Activated CD8-positive, alpha-beta T cell treated with anti-CD3 and anti-CD28 coated beads for 36 hours (primary cell): ENCODE measurements at regions not wholly inside any gene's neighbourhood (a gene's known extent, or its start where the extent isn't known, plus 50 kb on each side); places are given as distances from the start of the nearest gene placed in this dataset.

Experiments
- ATAC-seq: fragments of 200-7000 bp; cut with Tn5 transposase; one replicate; pipeline ENCODE4 v1.10.0; 2021; ENCODE audit warnings: mild to moderate bottlenecking, moderate library complexity
- CTCF ChIA-PET: fragments of 350-600 bp; sonication (Branson Sonifier 250); formaldehyde crosslinking; loops from one replicate; lab custom pipeline; 2021; ENCODE audit warnings: antibody characterized with exemption; lab: Charles Lee
- POLR2A ChIA-PET: fragments of 350-600 bp; sonication (Branson Sonifier 250); formaldehyde crosslinking; loops from one replicate; lab custom pipeline; 2021; ENCODE audit warnings: antibody characterized with exemption; lab: Charles Lee
- DNase-seq: peaks from one replicate; pipeline ENCODE4 v3.0.0-alpha.2; 2020
- H3K27ac Mint-ChIP-seq: one replicate; pipeline ENCODE4 v1.8.0; 2021; ENCODE audit warnings: mild to moderate bottlenecking, mixed read lengths
- H3K27me3 Mint-ChIP-seq: one replicate; pipeline ENCODE4 v1.8.0; 2021; ENCODE audit warnings: mixed read lengths
- H3K36me3 Mint-ChIP-seq: one replicate; pipeline ENCODE4 v1.8.0; 2021; ENCODE audit warnings: low read depth, mixed read lengths
- H3K4me1 Mint-ChIP-seq: one replicate; pipeline ENCODE4 v1.8.0; 2021; ENCODE audit warnings: low read depth, mixed read lengths
- H3K4me3 Mint-ChIP-seq: one replicate; pipeline ENCODE4 v1.8.0; 2021; ENCODE audit warnings: mild to moderate bottlenecking, moderate library complexity, mixed read lengths
- H3K9me3 Mint-ChIP-seq: one replicate; pipeline ENCODE4 v1.8.0; 2021; ENCODE audit warnings: mixed read lengths
- CTCF ChIP-seq: fragments of 200-600 bp; IDR thresholded peaks from one replicate; pipeline ENCODE4 v1.8.0; 2022; ENCODE audit warnings: antibody characterized with exemption, mild to moderate bottlenecking
- intact Hi-C: fragments of 100-400 bp; cut with micrococcal nuclease; formaldehyde crosslinking; loops from one replicate; pipeline ENCODE4 v1.10.0; 2022

- TF ChIP-seq CTCF = no peak
- Mint-ChIP-seq H3K9me3 (no peaks in the 10 kb centered on the region), H3K4me3 (no peak overlapping the region), H3K4me1 (no peaks in the 10 kb centered on the region), H3K36me3 (no peaks in the 10 kb centered on the region), H3K27me3 (peaks cover 3% of the 10 kb centered on the region), H3K27ac (no peak overlapping the region)
- intact Hi-C loops = no loop called here
- DNase-seq = no peak
- ATAC-seq = no peak
- CTCF ChIA-PET = interaction anchor here (0.6 kb wide), 1 partner anchor 34 kb away, joined by 3 read pairs; no protein-coding TSS in a partner anchor
- POLR2A ChIA-PET = no interaction called here
These were observed 259.0 kb downstream of the MEX3B start for GRCh38 chr15:81786776-81787175.

GRCh38 chr15:81785679-81786078 is 260.1 kb downstream of the MEX3B start:
- POLR2A ChIA-PET = interaction anchor here (0.8 kb wide), 1 partner anchor 24 kb away, joined by 3 read pairs; no protein-coding TSS in a partner anchor
- no peaks in the 10 kb centered on the region for H3K36me3 Mint-ChIP-seq
- no peaks in the 10 kb centered on the region for H3K9me3 Mint-ChIP-seq
- intact Hi-C loops = no loop called here
- peaks cover 3% of the 10 kb centered on the region for H3K27me3 Mint-ChIP-seq
- ATAC-seq (no peak), DNase-seq (no peak)
- no peak overlapping the region for H3K4me3 Mint-ChIP-seq
- CTCF ChIA-PET = no interaction called here
- TF ChIP-seq CTCF = no peak
- no peaks in the 10 kb centered on the region for H3K4me1 Mint-ChIP-seq
- H3K27ac Mint-ChIP-seq = no peak overlapping the region

GRCh38 chr15:81785181-81785580 is 260.6 kb downstream of the MEX3B start:
- Mint-ChIP-seq H3K4me1 (no peaks in the 10 kb centered on the region), H3K4me3 (no peak overlapping the region), H3K9me3 (no peaks in the 10 kb centered on the region), H3K36me3 (no peaks in the 10 kb centered on the region), H3K27me3 (peaks cover 6% of the 10 kb centered on the region), H3K27ac (no peak overlapping the region)
- ChIA-PET CTCF (no interaction called here), POLR2A (interaction anchor here (0.8 kb wide), 1 partner anchor 24 kb away, joined by 3 read pairs; no protein-coding TSS in a partner anchor)
- intact Hi-C loops = no loop called here
- DNase-seq (no peak), ATAC-seq (no peak)
- TF ChIP-seq CTCF = no peak

- Mint-ChIP-seq H3K9me3 (no peaks in the 10 kb centered on the region), H3K36me3 (no peaks in the 10 kb centered on the region), H3K27ac (no peak overlapping the region), H3K4me3 (no peak overlapping the region), H3K27me3 (peaks cover 7% of the 10 kb centered on the region), H3K4me1 (no peaks in the 10 kb centered on the region)
- no peak for TF ChIP-seq CTCF
- ChIA-PET CTCF (no interaction called here), POLR2A (no interaction called here)
- no peak for ATAC-seq
- intact Hi-C loops = no loop called here
- DNase-seq = no peak
These were observed 261.1 kb downstream of the MEX3B start for GRCh38 chr15:81784751-81785150.

GRCh38 chr15:81783586-81783985 is 262.2 kb downstream of the MEX3B start:
- ATAC-seq (no peak), DNase-seq (no peak)
- TF ChIP-seq CTCF = no peak
- peaks cover 7% of the 10 kb centered on the region for H3K27me3 Mint-ChIP-seq
- H3K36me3 Mint-ChIP-seq = no peaks in the 10 kb centered on the region
- intact Hi-C loops = no loop called here
- H3K27ac Mint-ChIP-seq = no peak overlapping the region
- H3K9me3 Mint-ChIP-seq = no peaks in the 10 kb centered on the region
- H3K4me1 Mint-ChIP-seq = no peaks in the 10 kb centered on the region
- no peak overlapping the region for H3K4me3 Mint-ChIP-seq
- CTCF ChIA-PET = no interaction called here
- POLR2A ChIA-PET = no interaction called here
